ENCODE measurements at regions not wholly inside any gene's neighbourhood (a gene's known extent, or its start where the extent isn't known, plus 50 kb on each side); places are given as distances from the start of the nearest gene placed in this dataset.

DNA sequence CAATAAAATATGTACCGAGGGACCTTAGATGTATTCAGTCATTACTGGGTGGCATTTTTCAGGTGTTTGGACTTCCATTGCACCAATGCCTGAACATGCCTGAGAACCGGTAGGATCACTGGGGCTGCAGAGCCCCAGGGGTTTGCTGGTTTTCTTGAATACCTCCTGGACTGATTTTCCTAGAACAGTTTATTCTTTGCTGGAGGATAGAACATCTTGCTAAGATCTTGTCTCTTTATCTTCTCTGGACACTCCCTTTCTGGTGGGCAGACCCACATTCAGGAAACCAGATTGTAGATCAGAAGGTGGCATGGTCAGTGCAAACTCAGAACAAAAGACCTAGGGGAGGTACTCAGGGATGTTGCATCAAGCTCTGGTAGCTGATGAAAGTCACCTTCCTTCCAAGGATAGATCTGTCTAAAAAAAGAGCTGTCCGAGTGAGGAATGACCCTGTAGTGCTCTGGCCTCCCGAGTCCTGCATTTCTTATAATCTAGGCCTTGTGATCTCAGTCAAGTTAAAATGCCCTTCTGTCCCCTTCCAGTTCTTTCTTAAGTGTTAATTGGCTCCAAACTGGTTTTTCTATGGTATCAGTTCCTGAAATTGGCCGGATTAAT is 84.8 kb downstream of the CLDN34 start:
- H3K4me3 ChIP-seq (ENCODE audit: low read length): no peak overlapping the region
- TF ChIP-seq, protein P1, sequence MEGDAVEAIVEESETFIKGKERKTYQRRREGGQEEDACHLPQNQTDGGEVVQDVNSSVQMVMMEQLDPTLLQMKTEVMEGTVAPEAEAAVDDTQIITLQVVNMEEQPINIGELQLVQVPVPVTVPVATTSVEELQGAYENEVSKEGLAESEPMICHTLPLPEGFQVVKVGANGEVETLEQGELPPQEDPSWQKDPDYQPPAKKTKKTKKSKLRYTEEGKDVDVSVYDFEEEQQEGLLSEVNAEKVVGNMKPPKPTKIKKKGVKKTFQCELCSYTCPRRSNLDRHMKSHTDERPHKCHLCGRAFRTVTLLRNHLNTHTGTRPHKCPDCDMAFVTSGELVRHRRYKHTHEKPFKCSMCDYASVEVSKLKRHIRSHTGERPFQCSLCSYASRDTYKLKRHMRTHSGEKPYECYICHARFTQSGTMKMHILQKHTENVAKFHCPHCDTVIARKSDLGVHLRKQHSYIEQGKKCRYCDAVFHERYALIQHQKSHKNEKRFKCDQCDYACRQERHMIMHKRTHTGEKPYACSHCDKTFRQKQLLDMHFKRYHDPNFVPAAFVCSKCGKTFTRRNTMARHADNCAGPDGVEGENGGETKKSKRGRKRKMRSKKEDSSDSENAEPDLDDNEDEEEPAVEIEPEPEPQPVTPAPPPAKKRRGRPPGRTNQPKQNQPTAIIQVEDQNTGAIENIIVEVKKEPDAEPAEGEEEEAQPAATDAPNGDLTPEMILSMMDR (IDR thresholded peaks at IDR 0.05; ENCODE audit: insufficient read depth, low read depth, low read length, missing control alignments): no peak
- DNase-seq (ENCODE audit: low read depth): peak; percentile 75

DNA sequence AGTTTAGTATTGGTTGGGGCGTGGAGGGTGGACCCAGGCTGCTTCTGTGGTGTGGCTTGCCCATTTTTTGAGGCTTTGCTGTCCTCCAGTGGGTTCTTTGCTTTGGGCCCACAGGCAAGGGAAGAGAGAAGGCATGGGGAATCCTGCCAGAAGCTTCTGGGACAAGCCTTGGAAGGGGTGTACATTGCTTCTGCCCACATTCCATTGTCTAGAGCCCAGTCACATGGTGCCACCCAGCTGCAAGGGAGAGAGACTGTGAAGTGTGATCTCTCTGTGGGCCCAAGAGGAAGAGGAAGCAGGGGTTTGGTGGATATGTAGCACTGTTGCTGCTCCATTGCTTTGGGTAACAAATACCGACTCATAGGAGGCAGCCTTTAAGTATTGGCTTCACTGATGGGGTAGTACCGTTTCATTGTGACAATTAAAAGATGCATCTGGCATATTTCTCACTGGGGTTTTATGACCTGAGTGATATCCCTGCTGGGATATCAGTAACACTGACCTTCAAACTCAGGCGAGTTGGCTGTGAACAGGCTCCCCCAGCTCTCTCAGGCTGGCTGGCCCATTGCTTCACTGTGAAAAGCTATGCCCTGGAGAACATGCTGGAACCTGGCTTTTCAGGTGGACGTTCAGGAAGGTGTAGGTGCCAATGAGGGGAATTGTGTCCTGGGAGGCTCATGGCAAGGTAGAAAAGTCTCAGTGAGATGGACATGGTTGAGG is 85.9 kb downstream of the CLDN34 start:
- no peak for DNase-seq (ENCODE audit: low read depth)
- no peak overlapping the region for H3K4me3 ChIP-seq (ENCODE audit: low read length)
- TF ChIP-seq, protein P1 (IDR thresholded peaks at IDR 0.05; ENCODE audit: insufficient read depth, low read depth, low read length, missing control alignments): no peak

DNA sequence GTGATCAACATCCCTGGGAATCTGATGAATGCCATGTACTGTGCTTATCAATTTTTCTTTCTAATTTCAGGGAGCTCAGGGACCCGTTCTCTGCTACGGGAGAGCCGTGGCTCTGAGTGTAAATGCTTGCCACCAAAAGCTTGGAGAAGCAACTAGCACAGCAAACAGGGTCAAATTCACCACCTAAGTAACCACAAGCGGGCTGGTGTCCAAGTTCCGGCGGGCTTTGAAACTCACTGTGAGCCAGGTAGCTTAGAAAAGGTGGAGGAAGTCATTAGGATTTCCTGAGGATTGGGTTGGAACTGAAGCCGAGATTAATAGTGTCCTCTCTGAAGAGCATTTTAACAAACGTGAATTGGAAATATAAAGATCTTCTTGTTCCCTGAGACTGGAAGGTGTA is 87.2 kb downstream of the CLDN34 start:
- peak; percentile 37 for DNase-seq (ENCODE audit: low read depth)
- TF ChIP-seq, protein P1 (IDR thresholded peaks at IDR 0.05; ENCODE audit: insufficient read depth, low read depth, low read length, missing control alignments): no peak
- no peak overlapping the region for H3K4me3 ChIP-seq (ENCODE audit: low read length)

DNA sequence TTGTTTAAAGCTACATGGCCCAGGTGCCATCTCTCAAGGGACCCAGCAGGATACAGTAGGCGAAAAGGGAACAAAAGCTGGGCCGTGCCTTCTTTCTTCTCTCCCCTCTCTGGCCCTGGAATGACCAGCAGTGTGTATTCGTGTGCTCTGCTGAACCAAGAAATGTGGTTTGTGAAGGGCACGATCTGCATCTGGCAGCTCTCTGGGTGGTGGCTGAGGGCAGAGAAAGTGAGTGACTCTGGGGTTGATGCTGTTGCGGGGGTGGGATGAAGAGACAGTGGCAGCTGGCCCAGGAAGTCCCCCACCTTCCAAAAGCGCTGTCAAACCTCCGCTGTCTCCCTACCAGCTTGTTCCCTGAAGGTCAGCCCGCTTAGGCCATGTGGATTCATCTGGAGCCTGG is 88.3 kb downstream of the CLDN34 start:
- DNase-seq (ENCODE audit: low read depth): no peak
- TF ChIP-seq, protein P1 (IDR thresholded peaks at IDR 0.05; ENCODE audit: insufficient read depth, low read depth, low read length, missing control alignments): no peak
- no peak overlapping the region for H3K4me3 ChIP-seq (ENCODE audit: low read length)

DNA sequence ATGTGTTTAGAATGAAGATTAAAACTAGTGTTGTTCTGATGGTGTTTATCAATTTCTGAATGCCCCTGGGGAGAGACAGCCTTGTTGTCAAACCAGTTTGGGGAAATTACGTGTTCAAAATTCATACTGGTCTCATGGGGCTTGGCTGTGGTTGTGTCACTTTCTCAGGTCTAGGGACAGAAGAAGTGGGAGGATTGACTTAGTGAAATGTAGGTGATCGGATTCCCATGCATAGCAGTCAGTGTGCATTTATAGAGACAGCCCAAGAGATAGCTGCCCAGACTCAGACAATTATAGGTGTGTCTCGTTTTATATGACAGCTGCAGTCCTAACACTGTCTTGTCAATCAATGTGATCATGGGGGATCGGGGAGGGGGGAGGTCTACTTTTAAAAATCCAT is 94.4 kb upstream of the CLCN4 start:
- peak overlapping the region; percentile 18 for H3K4me3 ChIP-seq (ENCODE audit: low read length)
- TF ChIP-seq, protein P1 (IDR thresholded peaks at IDR 0.05; ENCODE audit: insufficient read depth, low read depth, low read length, missing control alignments): no peak
- DNase-seq (ENCODE audit: low read depth): peak; percentile 71

DNA sequence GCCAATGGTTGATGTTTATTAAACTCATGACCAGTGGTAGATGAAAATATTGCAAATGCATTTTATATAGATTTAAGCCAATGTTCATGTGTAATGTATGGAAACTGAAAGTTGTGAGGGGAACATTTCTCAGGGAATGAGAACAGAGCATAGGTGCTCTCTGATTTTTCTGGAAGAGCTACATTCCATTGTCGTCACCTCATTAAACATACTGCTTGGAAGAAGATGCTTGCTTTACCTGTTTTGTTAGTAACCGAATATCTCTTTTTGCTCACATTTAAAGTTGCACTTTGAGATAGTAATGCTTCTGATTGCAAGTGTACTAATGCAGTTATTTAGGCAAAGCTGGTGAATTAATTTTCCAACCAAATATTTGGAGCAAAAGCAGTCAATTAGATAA is 93.8 kb upstream of the CLCN4 start:
- DNase-seq (ENCODE audit: low read depth): peak; percentile 77
- peak overlapping the region; percentile 18 for H3K4me3 ChIP-seq (ENCODE audit: low read length)
- TF ChIP-seq, protein P1 (IDR thresholded peaks at IDR 0.05; ENCODE audit: insufficient read depth, low read depth, low read length, missing control alignments): no peak

DNA sequence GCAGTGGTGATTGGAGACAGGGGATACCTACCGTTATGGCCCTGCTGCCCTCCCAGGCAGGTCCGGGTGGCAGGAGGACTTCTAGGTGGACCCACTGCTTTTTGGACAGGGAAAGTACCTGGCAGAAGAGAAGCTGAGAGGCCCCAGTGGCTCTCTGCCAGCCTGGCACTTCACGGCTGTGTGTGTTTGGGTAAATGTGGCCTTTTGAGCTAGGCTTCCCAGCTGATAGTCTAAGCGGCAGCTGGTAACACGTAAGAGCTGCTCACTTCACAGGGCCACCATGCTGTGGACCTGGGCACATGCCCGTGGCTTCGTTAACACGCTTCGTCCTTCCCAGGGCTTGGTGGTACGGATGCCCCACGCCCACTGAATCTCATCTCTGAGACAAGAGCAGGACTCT is 92.0 kb upstream of the CLCN4 start:
- no peak for DNase-seq (ENCODE audit: low read depth)
- TF ChIP-seq, protein P1 (IDR thresholded peaks at IDR 0.05; ENCODE audit: insufficient read depth, low read depth, low read length, missing control alignments): no peak
- no peak overlapping the region for H3K4me3 ChIP-seq (ENCODE audit: low read length)
